GM12874 (cell line): ENCODE measurements at regions not wholly inside any gene's neighbourhood (a gene's known extent, or its start where the extent isn't known, plus 50 kb on each side); places are given as distances from the start of the nearest gene placed in this dataset.

ENCODE experiments used
- TF ChIP-seq, protein P1 (sequence below): IDR thresholded peaks from 2 replicates; pipeline ENCODE4 v1.5.1; 2011; ENCODE audit warnings: low read depth, mild to moderate bottlenecking, control low read depth, low read length, moderate library complexity; ENCODE audit not compliant: insufficient read depth

DNA sequence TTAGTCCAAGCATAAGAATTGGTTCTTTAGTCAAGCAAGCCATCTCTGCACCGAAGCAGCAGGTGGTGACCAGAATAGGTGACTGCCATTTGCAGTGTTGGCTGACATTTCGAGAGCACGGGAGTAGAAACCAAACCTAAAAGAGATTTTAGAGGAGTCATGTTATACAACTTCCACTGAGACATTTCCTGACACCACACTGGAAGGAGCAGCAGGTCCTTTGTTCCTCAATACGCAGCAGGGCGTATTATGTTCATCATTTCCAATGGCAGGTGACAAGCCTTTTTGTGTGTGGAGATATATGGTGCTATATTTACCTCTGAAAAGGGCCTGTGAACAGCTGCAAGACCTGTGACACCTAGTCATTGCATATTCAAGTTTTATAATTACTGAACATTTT, 418.8 kb upstream of the NETO1 start:
- TF ChIP-seq, protein P1, sequence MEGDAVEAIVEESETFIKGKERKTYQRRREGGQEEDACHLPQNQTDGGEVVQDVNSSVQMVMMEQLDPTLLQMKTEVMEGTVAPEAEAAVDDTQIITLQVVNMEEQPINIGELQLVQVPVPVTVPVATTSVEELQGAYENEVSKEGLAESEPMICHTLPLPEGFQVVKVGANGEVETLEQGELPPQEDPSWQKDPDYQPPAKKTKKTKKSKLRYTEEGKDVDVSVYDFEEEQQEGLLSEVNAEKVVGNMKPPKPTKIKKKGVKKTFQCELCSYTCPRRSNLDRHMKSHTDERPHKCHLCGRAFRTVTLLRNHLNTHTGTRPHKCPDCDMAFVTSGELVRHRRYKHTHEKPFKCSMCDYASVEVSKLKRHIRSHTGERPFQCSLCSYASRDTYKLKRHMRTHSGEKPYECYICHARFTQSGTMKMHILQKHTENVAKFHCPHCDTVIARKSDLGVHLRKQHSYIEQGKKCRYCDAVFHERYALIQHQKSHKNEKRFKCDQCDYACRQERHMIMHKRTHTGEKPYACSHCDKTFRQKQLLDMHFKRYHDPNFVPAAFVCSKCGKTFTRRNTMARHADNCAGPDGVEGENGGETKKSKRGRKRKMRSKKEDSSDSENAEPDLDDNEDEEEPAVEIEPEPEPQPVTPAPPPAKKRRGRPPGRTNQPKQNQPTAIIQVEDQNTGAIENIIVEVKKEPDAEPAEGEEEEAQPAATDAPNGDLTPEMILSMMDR = no peak

DNA sequence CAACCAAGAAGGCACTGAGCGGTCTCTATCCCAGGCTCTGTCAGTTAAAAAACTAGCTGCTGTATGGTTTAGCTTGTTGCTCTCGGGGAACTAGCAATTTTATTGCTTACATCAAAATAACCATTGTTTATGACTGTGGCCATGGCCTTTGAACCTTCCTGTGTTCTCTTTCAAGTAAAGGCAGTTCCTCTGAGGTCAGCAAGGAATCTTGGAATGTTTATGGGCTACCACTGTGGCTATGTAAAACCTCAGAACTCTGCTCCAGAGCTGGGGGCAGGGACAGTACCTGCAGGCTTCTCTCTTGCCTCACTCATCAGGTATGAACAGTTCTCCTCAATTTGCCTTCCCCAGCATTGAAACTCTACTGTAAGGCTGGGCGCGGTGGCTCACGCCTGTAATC, 416.0 kb upstream of the NETO1 start:
- TF ChIP-seq, protein P1 = no peak

DNA sequence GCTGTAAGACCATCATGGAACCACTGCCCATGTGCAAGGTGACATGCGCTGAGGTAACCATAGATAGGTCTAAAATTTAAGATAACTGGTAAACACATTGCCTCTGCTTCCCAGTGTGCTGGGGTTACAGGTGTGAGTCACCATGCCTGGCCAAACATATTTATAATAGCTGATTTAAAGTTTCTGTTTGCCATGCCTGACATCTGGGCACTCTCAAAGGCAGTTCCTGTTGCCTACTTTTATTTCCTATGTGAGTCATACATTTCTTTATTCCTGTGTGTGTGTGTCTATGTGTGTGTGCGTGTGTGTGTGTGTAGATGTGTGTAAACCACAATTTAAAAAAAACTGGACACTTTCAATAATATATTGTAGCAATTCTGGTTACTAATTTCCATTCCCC, 415.2 kb upstream of the NETO1 start:
- TF ChIP-seq, protein P1 = no peak

DNA sequence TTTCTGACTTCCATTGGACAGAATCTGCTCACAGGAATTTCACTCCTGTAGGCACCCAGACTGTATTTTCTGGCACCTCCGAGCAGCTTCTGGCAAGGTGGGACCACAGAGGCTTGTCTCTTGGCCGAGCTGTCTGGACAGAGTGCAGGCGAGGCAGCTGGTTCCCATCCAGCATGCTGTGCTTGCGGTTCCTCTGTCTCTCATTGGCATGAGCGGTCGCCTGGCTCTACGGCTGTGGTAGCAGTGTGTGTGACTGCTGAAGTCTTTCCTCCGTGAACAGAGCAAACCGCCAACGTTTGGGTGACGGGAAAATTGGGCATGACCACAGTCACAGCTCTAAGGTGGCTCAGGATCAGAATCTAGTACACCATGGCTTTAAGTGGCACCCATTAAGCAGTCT, 411.7 kb upstream of the NETO1 start:
- TF ChIP-seq, protein P1 = no peak

DNA sequence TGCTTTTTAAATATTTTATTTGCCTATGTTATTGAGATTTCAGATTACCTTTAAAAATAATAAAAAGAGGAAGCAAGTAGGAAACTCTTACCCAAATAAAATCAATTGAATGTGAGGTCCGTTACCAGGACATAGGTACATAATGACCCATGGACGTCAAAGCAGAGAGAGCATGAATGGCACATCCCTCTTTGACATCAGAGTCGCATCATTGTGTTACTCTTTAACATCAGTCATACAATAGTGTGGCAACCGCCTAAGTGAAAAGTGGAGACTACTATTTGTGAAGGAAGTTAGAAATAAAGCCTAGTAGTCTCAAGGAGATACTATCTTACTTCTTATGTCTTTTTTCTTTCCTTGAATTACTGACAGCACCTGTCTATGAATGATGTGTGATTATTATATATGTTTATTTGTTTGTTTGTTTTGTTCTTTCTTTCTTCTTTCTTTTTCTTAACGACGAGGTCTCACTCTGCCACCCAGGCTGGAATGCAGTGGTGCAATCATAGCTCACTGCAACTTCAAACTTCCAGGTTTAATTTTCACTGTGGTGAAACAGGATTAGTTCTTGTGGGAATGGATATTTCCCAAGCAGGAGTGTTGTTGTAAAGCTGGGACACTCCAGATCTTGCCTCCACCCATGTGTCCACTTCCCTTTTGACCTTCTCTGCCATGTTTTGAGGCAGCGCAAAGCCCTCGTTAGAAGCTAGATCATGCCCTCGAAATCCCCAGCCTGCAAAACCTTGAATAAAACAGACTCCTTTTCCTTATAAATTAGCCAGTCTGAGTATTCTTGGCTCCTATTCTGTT, 407.2 kb upstream of the NETO1 start:
- TF ChIP-seq, protein P1 = no peak

DNA sequence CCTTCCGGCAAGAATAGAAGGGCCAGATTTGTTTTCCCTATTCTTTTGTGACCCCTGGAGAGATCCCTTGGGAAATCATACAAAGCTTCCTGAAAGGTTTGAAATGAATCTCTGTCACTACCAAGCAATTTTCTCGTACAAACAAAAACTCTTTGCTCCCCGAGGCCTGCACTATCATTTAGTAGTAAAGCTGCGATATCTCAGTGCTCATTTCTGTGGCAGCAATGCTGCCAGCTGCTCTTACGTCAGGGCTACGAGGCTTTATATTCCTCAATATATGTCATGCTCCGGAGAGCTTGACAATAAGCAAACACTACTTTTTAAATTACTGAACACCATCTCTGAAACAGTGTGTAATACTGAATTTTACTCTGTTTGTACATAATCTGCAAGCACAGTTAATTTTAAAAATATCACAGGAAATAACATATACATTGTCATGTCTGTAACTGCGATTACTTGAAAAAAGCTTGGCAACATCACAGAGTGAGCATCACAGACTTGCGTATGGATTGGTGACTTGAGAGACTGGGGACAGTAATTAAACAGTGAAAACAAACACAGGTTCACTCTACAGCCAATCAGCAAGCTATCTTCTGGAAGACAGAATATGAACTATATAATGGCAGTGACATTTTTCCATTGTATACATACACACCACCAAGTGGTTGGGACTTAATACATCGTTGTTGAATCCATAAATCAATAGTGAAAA, 403.3 kb upstream of the NETO1 start:
- TF ChIP-seq, protein P1 = no peak

DNA sequence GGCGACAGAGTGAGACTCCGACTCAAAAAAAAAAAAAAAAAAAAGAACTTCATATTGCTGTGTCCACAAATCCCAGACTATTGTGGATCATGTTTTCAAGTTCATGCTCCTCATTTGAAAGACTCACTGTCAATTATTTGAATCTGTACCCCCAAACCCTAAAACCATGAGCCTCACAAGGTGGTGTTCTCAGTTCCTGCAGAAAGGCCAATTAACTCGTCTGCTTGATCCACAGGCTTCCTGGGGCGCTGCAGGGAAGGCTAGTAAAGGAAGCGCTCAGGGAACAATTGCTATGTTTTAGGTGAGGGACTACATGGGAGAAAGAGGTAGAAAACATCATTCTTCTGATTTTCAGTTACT, 396.8 kb upstream of the NETO1 start:
- TF ChIP-seq, protein P1 = no peak
